ENCODE measurements at regions not wholly inside any gene's neighbourhood (a gene's known extent, or its start where the extent isn't known, plus 50 kb on each side); places are given as distances from the start of the nearest gene placed in this dataset.
A peak's percentile ranks its signal among the peaks of the same experiment; 100 is the strongest.

DNA sequence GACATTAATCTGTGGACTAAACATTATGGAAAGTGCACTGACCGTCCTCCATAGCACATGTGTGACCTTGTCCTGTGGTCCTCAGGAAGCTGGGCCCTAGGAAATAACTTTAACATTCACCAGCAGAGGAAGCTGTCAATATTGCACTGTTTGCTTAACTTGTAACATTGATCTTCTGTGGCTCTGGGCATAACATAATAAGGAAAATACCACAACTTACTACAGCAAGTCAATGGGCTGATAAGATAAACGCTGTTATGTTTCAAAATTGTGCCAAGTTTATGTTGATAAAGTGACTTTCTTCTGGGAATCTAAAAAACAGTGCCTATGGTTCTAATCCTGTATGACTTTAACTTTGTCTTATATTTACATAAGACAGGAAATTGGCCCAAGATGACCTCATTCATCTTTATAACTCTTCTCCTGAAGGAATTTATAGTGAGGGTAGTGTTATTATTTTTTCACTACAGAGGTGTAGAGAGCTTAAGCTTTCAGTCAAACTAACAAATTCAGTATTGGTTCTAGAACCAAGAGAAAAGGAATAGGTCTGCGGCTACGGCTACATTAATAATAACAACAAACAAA is 113.7 kb upstream of the MAP4K3 start (continued):
- TF ChIP-seq SRSF1 (optimal IDR thresholded peaks at IDR 0.05; ENCODE audit: low read depth, low read length) (no peak), ZNF629 (CRISPR knock-in tag; conservative IDR thresholded peaks at IDR 0.05) (peak; percentile 97), ZNF883 (CRISPR knock-in tag; IDR thresholded peaks at IDR 0.05; ENCODE audit: not compliant biosample characterization) (no peak), HCFC1 (IDR thresholded peaks at IDR 0.05; ENCODE audit: low read depth, low read length) (no peak), RAD21 (CRISPR knock-in tag; IDR thresholded peaks at IDR 0.05) (0 out of 2 replicates have a peak, but pooled peaks have one; percentile 14), SAP130 (CRISPR knock-in tag; IDR thresholded peaks at IDR 0.05; ENCODE audit: low read depth) (peak; percentile 96), SMYD3 (CRISPR knock-in tag; IDR thresholded peaks at IDR 0.05) (peak; percentile 92), ZNF260 (CRISPR knock-in tag; IDR thresholded peaks at IDR 0.05; ENCODE audit: borderline replicate concordance, low read depth) (no peak), POLR2G (IDR thresholded peaks at IDR 0.05; ENCODE audit: low read depth, low read length) (0 out of 2 replicates have a peak, but pooled peaks have one; percentile 37), ZMYM3 (CRISPR knock-in tag; IDR thresholded peaks at IDR 0.05) (peak; percentile 97), ONECUT2 (CRISPR knock-in tag; IDR thresholded peaks at IDR 0.05) (peak; percentile 99), ZNF263 (CRISPR knock-in tag; IDR thresholded peaks at IDR 0.05) (peak; percentile 55; the same call in 1 of the 2 replicates), FOXO1 (CRISPR knock-in tag; IDR thresholded peaks at IDR 0.05) (peak; percentile 100), MXD4 (CRISPR knock-in tag; IDR thresholded peaks at IDR 0.05) (peak; percentile 79), ATF7-NPFF (CRISPR knock-in tag; IDR thresholded peaks at IDR 0.05; ENCODE audit: low read depth) (no peak), ZSCAN30 (CRISPR knock-in tag; IDR thresholded peaks at IDR 0.05) (peak; percentile 86; the same call in 1 of the 2 replicates), HNRNPUL1 (IDR thresholded peaks at IDR 0.05; ENCODE audit: low read depth, low read length) (peak; percentile 54; the same call in 1 of the 2 replicates), NCOA1 (CRISPR knock-in tag; IDR thresholded peaks at IDR 0.05) (peak; percentile 100), TARDBP (CRISPR knock-in tag; IDR thresholded peaks at IDR 0.05) (peak; percentile 100), RAD51 (IDR thresholded peaks at IDR 0.05; ENCODE audit: borderline replicate concordance) (no peak)
- TF ChIP-seq, protein P1, sequence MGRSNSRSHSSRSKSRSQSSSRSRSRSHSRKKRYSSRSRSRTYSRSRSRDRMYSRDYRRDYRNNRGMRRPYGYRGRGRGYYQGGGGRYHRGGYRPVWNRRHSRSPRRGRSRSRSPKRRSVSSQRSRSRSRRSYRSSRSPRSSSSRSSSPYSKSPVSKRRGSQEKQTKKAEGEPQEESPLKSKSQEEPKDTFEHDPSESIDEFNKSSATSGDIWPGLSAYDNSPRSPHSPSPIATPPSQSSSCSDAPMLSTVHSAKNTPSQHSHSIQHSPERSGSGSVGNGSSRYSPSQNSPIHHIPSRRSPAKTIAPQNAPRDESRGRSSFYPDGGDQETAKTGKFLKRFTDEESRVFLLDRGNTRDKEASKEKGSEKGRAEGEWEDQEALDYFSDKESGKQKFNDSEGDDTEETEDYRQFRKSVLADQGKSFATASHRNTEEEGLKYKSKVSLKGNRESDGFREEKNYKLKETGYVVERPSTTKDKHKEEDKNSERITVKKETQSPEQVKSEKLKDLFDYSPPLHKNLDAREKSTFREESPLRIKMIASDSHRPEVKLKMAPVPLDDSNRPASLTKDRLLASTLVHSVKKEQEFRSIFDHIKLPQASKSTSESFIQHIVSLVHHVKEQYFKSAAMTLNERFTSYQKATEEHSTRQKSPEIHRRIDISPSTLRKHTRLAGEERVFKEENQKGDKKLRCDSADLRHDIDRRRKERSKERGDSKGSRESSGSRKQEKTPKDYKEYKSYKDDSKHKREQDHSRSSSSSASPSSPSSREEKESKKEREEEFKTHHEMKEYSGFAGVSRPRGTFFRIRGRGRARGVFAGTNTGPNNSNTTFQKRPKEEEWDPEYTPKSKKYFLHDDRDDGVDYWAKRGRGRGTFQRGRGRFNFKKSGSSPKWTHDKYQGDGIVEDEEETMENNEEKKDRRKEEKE (IDR thresholded peaks at IDR 0.05): no peak
- TF ChIP-seq, protein P2, sequence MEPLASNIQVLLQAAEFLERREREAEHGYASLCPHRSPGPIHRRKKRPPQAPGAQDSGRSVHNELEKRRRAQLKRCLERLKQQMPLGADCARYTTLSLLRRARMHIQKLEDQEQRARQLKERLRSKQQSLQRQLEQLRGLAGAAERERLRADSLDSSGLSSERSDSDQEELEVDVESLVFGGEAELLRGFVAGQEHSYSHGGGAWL (CRISPR knock-in tag; IDR thresholded peaks at IDR 0.05): no peak
- TF ChIP-seq, protein P3, sequence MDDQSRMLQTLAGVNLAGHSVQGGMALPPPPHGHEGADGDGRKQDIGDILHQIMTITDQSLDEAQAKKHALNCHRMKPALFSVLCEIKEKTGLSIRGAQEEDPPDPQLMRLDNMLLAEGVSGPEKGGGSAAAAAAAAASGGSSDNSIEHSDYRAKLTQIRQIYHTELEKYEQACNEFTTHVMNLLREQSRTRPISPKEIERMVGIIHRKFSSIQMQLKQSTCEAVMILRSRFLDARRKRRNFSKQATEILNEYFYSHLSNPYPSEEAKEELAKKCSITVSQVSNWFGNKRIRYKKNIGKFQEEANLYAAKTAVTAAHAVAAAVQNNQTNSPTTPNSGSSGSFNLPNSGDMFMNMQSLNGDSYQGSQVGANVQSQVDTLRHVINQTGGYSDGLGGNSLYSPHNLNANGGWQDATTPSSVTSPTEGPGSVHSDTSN (CRISPR knock-in tag; IDR thresholded peaks at IDR 0.05; ENCODE audit: borderline replicate concordance): no peak; the same call in 1 of the 2 replicates
- TF ChIP-seq, protein P4, sequence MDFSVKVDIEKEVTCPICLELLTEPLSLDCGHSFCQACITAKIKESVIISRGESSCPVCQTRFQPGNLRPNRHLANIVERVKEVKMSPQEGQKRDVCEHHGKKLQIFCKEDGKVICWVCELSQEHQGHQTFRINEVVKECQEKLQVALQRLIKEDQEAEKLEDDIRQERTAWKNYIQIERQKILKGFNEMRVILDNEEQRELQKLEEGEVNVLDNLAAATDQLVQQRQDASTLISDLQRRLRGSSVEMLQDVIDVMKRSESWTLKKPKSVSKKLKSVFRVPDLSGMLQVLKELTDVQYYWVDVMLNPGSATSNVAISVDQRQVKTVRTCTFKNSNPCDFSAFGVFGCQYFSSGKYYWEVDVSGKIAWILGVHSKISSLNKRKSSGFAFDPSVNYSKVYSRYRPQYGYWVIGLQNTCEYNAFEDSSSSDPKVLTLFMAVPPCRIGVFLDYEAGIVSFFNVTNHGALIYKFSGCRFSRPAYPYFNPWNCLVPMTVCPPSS (IDR thresholded peaks at IDR 0.05): no peak
- TF ChIP-seq, protein P5, sequence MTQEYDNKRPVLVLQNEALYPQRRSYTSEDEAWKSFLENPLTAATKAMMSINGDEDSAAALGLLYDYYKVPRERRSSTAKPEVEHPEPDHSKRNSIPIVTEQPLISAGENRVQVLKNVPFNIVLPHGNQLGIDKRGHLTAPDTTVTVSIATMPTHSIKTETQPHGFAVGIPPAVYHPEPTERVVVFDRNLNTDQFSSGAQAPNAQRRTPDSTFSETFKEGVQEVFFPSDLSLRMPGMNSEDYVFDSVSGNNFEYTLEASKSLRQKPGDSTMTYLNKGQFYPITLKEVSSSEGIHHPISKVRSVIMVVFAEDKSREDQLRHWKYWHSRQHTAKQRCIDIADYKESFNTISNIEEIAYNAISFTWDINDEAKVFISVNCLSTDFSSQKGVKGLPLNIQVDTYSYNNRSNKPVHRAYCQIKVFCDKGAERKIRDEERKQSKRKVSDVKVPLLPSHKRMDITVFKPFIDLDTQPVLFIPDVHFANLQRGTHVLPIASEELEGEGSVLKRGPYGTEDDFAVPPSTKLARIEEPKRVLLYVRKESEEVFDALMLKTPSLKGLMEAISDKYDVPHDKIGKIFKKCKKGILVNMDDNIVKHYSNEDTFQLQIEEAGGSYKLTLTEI (CRISPR knock-in tag; conservative IDR thresholded peaks at IDR 0.05): no peak
